ENCODE measurements at regions not wholly inside any gene's neighbourhood (a gene's known extent, or its start where the extent isn't known, plus 50 kb on each side); places are given as distances from the start of the nearest gene placed in this dataset.
"Not testable (repeated sequence)": the region's sequence is repeated elsewhere in the genome, so short reads cannot be mapped to it uniquely, and the experiment has no call there.

DNA sequence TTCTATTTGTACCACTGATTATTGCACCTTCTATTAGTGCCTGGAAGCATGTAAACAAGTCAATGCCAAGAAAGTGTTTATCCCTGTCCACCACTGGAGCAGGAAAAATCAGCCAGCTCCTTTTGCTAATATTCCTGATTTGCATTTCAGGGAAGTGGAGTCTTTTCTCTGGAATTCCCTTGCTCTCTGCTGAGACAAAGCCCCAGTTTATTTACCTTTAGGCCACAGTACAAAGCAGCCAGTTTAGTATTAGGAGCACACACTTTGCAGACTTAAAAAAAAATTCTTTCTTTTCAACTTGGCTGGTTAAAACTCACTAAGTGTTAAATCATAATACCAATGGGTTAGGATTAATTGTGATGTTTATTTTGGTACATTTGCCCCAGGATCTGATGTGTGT lies 631.1 kb downstream of the PKHD1 start:
- ChIA-PET POLR2A (no interaction called here), CTCF (interaction anchor here (1.2 kb wide), 1 partner anchor 25 kb away, joined by 3 read pairs; no protein-coding TSS in a partner anchor)

DNA sequence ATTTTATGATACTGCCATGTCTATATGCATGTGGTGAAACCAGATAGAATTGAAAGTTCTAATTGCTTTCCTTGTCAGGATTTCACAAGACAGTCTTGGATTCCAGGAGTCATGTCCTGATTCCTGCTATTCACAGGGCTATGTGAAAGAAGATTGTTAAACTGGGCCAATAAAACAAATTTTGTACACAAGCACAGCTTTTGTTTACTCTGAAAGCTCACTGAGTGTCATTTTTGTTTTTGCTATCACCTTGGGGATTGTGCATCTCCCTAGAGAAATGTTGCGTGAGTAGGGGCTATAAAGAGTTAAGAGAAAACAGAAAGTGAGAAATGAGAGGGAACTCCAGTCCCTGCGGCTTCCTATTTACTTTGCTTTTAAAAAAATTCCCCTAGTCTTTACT lies 627.5 kb downstream of the PKHD1 start:
- POLR2A ChIA-PET: no interaction called here
- CTCF ChIA-PET: no interaction called here

DNA sequence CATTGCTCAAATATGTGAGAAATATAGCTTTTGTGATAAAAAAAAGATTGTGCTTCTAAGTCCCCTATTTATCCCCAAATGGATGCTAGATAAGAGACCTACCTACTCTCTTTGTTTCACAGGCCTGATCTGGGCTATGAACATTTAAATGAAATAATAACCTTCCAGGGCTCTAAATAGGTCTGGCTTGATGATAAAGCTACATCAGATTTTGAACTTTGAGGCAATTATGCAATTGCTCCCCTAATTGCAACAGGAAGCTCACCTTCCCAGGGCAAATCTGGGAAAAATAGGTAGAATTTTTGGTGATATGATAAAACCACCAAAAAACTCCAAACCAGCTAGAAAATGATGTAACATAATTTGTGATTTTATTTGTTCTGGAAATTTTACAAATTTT lies 624.5 kb downstream of the PKHD1 start:
- ChIA-PET POLR2A (no interaction called here), CTCF (no interaction called here)

DNA sequence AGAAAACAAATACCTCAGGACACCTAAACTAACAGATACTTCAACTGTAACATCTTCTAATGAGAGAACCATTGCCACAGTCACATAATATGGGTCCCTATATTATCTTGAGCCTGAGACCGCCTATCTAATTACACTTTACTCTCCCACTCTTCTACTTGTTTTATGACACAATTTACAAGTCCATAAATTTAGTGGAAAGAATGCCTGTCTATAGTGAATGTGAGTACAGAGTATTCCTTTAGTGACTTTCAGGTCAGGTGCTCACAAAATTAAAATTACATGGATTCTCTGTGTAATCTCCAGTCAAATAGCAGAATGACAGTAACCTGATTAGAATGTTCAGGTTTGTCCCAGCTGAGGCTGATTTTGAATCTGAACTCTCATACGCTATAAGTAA lies 624.1 kb downstream of the PKHD1 start:
- POLR2A ChIA-PET: no interaction called here
- CTCF ChIA-PET: no interaction called here

DNA sequence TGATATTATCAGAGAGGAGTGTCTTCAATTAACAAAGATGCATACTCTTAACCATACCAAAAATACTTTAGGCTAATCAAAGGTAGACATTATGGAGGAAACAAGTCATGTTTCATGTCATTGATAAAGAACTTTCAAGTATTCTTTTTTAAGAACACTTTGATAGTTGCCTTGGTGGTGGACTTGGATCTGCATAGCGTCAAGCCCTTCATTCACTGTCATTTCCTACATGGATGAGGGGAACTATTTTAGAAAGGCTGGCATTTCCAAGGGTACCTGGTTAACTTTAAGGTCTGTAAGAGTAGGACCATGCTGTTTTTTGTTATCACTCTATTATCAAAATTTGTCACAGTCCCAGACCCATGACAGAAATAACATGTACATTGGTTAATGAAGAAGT lies 622.5 kb downstream of the PKHD1 start:
- ChIA-PET POLR2A (no interaction called here), CTCF (no interaction called here)

DNA sequence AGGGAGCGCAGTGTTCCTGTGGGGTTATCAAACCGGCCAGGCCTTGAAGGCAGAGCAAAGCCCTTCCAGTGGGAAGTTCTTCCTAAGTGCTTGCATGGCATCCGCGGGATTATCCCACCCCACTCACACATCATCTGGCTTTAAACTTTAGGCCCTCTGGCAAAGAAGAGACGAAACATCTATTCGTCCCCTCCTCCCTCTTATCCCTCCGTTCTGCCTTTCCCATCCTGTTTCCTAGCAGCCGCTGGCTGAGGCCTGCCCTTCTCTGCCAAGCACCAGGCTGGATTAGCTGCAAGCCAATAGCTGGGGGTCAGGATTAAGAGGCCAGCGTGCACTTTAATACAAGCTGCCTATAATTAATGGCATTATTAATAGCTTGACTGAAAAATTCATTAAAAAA lies 621.0 kb downstream of the PKHD1 start:
- ChIA-PET CTCF (no interaction called here), POLR2A (no interaction called here)

DNA sequence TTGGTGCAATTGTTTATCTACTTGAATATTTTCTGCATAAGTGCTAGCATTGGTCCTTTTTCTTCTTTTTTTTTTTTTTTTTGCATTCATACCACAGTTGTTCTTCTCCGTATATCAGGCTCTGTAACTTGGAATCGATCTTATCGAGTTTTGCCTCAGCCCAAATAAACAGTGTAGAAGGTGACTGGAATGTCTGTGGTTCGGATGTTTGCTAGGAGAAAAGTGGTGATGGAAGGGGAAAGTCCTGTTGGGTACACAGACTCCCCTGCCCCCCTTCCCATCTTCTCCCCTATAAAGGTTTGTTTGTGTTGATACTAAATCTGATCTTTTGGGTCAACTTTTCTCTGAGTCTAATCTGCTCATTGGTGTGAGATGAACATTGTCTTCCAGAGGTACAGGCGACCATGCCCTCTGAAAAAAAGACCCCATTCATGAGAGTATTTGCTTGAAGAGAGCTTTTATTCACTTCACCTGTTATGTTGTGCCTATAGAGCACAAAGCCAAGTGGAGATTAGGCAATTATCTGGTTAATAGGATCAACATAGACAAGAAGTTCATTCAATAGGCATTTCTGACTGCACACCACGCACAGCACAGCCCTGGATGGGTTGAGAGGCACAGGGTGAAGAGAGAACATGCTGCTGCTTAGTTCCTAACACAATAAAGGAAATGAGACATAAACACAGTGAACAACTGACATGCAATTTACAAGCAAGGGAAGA lies 620.0 kb downstream of the PKHD1 start:
- POLR2A ChIA-PET: no interaction called here
- CTCF ChIA-PET: no interaction called here

DNA sequence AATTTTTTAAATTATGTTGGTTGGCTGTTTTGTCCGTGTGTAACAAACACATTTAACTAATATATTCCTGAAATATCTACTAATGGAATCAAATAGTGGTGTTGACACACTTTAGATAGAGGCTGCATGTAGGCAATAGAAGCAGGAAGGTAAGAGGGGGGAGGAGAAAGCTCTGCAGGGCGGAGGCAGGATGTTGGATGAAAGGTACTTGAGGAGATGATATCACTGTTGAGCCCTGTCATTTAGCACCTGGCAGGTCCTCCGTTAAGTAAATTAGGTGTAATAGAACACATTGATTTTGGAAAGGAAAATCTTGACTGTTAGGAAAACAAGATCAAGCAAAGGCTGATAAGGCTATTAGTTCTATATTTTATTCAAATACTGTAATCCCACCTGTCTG lies 618.7 kb downstream of the PKHD1 start:
- CTCF ChIA-PET: no interaction called here
- POLR2A ChIA-PET: no interaction called here

DNA sequence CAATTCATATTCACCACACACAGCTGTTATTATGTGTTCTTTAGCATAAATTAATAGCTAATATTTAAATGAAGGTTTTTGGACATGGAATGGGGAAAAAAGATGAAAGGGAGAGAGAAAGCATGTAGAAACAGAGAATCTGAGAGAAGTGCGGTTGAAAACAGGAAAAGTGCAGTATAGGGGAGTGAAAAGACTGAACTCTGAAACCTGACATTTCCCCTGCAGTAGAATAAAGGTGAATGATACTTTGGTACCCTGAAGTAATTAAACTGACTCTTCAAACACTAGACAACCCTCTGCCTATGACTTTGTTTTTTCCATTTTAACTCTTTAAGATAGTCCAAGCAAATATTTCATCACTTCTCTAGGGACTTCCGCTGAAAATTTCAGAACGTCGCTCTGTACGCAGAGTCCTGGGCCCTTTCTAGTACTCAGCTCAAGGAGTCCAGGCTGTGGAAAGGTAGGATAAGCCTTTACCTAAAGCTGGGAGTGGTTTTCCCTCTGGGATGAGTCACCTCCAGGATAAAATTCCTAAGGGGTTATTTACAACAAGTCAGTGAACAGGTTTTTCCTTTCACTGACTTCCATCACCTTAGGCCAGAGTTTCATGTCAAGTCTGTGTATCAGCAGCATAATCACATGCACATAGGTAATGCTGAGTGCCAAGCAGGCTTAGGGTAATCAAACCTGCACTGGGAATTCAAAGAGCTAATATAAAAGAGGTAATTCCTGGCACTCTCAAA lies 614.5 kb downstream of the PKHD1 start:
- CTCF ChIA-PET: no interaction called here
- POLR2A ChIA-PET: no interaction called here

DNA sequence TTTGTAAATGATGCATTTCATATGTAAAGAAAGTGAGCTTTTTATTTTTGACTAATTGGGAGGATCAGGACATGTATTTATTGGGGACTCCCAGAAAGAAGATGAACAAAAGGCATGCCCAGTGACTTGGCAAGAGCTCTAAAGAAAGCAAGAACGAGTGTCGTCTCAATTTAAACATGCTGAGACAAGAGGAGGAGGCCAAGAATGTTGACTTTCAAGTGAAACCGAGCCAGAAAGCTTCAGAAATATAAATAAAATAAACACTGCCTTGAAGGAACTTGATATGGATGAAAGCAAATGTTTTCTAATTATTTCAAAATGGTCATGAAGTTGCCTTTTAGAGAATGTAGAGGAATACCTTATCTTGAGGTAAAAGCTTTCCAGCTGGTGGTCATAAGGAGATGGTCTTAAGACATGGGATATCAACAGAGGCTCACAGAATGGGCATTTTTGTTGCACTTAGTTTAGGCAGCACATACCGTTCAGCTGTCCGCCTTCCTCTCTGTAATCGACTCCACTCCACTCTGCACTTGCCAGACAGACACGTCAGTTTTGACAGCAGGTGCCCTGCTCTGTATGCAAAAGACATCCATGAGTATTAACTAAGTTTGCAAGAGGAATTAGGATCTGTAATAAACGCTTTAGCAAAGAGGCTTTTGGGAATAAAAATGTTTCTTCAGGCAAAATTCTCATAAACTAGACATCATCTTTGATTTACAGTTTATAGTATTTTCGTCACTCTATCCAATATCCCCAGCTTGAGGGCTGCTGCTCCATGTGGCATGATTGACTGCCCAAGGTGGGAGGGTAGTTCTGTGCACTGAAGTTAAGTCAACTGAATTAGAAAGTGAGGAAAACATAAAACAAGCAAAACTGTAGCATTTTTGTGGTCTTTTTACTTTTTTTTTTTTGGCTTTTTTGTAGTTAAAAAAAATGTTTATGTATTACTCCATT lies 613.1 kb downstream of the PKHD1 start:
- POLR2A ChIA-PET: no interaction called here
- CTCF ChIA-PET: no interaction called here

DNA sequence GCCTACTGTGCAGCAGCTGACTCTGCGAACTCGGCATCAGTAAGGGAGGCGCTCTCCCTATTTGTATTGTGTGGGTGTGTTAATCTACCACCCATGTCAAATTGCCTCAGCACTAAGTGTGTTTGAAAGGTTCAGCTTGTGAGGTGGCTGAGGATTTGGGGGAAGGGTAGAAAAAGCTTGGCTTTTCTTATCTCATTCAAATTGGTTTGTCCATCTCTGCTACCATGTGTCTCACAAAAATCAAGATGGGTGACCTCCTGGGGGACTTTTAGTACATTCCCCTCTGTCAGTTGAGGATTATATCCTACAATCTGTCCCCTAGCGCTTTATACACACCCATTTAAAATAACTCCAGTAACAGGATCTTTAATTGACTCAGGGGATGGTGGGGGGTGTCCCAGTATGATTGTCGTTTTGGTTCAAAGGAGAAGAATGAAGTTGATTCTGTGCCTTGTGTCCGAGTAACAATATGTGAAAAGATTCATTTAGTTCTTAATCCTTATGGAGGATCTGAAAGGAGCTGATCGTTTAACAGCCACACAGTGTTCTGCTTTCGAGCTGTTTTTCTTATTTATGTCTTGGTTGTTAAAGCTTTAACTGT lies 609.6 kb downstream of the PKHD1 start:
- ChIA-PET POLR2A (no interaction called here), CTCF (no interaction called here)

DNA sequence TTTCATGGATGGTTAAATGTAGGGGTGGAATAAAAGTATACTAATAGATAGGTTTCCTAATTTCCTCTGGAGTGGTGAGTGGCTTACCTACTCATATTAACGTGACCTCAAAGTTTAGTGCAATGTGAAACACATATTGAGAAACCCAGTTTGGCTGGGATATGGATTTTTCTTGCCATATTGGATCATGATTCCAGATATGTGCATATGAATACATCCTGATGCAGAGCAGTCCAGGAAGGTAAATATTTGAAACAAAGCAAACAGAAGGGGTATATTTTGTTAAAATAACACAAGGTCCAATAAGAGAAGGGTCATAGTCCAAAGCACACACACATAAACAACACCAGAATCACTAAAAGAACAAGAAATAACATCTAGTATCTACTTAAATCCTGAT lies 608.1 kb downstream of the PKHD1 start:
- ChIA-PET POLR2A (no interaction called here), CTCF (no interaction called here)

DNA sequence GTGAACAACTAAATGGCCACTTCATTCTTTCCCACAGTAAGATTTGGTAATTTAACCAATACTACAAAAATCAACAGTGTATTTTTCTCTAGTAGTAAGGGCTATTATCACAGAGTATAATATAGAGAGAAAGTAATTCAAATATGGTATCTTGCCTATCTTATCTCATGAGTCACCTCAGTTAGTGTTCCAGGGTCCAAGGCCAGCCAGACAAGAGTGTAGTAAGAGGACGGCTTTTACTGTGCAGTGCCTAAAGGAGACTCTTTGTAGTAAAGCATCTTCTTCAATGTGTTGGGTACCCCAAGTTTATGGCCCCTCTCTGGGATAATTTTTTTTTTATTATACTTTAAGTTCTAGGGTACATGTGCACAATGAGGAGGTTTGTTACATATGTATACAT lies 607.4 kb downstream of the PKHD1 start:
- ChIA-PET CTCF (no interaction called here), POLR2A (no interaction called here)

DNA sequence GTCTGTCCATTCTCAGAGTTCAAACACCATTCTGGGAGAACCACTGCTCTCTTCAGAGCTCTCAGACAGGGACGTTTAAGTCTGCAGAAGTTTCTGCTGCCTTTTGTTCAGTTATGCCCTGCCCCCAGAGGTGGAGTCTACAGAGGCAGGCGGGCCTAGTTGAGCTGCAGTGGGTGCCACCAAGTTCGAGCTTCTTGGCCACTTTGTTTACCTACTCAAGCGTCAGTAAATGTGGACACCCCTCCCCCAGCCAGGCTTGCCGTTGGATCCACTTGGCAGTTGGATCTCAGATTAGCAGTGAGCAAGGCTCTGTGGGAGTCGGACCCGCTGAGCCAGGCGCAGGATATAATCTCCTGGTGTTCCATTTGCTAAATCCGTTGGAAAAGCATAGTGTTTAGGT lies 601.5 kb downstream of the PKHD1 start:
- CTCF ChIA-PET: interaction anchor here (0.9 kb wide), 1 partner anchor 10 kb away, joined by 4 read pairs; no protein-coding TSS in a partner anchor
- POLR2A ChIA-PET: not testable (repeated sequence)

DNA sequence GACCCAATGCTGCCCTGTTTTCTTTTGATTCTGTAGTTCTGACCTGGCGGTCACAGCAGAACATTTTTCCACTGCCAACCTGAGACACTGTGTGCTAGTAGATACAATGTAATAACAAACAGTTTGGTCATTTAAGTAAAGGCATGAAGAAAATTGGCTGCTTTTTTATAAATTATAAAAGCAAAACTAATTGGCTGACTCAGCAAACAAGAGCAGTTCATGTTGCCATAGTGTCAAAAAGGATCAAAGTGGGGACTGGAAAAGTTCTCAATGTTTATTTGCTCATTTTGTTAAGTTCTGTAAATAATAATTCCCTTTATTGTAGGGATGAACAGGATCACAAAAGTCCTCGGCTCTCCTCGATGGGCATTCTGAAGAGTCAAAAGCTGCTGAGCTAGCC lies 599.5 kb downstream of the PKHD1 start:
- ChIA-PET POLR2A (no interaction called here), CTCF (no interaction called here)

DNA sequence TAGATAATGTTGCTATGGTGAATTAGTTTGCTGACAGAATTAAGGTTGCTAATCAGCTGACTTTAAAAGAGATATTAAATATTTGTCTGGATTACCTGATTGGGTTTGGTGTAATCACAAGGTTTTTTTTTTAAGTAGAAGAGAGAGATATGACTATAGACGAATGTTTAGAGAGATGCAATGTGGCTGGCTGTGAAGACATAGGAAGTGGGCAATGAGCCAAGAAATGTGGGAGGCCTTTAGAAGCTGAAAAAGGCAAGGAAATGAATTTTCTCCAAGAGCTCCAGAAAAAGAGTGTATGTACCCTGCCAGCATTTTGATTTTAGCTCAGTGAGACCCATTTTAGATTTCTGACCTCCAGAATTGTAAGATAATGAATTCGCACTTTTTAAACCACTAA lies 598.3 kb downstream of the PKHD1 start:
- POLR2A ChIA-PET: no interaction called here

DNA sequence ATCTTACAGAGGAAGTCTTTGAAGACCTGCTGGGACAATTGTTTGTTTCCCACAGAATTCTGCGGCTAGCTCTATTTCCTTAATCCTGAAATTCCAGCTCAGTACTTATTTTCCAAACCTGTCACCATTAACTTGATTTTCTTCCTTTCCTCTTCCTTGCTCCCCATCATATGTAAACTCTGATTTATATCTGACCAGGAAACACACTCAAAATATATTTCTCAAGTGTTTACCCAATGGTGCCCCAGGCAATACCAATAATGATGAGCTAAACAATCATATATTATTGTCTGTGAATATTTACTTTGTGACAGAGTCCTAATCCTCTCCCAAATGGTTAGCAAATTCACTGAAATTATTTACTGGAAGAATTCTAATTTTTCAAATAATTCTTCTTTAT lies 597.3 kb downstream of the PKHD1 start:
- ChIA-PET CTCF (no interaction called here), POLR2A (no interaction called here)

More for the DNA sequence above, 598.3 kb downstream of the PKHD1 start:
- CTCF ChIA-PET: no interaction called here

DNA sequence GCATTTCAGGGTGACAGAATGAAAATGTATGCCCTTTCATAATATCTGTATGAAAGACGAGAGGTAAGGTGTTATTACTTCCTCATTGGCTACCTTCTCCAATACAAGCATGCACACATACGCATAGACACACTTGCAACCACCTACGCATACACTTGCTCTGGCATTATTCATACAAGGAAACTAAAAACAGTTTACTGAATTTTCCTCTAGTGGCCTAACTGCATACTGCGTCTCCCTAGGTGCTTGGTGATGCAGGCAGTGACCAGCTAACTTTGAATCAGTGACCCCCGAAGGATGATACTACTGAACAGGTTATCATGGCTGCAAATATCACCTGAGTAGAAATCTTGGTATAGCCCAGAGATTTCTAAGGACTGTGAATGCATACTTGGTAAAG lies 593.1 kb downstream of the PKHD1 start:
- ChIA-PET POLR2A (no interaction called here), CTCF (no interaction called here)

DNA sequence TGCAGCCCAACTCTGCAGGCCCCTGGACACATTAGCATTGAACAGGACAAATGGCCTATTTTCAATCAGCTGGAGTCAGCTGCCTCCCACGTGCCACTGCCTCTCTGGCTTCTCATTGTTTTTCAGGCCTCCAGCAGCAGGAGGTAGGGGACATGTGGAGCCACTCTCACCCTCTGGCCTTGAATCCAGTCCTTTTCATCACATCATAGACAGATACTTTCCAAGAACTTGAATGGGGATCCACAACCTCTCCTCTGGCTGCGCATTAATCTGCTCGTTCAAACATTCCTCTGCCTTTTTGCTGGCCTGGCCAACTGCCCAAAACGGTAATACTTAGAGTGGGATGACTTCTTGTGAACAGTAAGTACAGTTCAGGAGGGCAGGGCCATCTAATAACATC lies 592.3 kb downstream of the PKHD1 start:
- POLR2A ChIA-PET: no interaction called here
- CTCF ChIA-PET: interaction anchor here (1.0 kb wide), 1 partner anchor 10 kb away, joined by 4 read pairs; no protein-coding TSS in a partner anchor

DNA sequence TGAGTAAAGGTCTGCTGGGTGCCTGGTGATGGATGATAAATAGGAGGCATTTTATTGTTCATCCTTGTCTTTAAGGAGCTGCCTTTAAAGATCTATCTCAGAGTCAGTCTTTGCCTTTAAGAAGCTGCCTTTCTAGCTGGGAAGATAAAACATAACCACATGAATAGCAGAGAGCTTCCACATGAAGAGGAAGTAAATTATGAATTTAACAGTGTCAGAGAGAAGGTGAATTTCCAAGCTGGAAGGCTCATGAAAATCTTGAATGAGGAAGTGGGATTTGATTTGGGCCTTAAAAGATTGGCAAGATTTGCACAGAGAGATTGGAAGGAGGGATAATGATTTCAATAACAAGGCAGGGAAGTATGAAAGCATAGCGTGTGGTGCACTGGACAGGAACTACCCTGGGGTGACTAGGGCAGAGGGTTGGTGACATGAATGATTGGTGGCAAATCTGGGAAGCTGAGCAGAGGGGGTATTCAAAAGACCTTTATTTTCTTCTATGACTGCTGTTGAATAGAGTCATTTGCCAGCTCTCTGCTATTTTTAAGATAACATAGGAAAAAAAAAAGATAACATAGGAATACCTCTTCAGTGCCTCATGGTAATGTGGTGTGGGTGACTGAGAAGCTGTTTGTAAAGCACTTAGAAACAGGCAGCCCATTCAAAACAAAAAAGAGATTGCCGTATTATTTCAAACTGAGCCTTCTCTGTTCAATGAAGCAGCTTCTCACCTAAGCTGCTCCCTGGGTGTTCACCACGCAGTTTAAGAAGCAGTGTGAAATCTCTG lies 591.6 kb downstream of the PKHD1 start:
- CTCF ChIA-PET: interaction anchor here (1.0 kb wide), 1 partner anchor 10 kb away, joined by 4 read pairs; no protein-coding TSS in a partner anchor
- POLR2A ChIA-PET: no interaction called here
